Sigmoid colon (tissue), 6 donors: ENCODE measurements at regions not wholly inside any gene's neighbourhood (a gene's known extent, or its start where the extent isn't known, plus 50 kb on each side); places are given as distances from the start of the nearest gene placed in this dataset.

Source experiments
- DNase-seq: peaks from one replicate; pipeline ENCODE4 v3.0.0-alpha.2; 2019
- H3K27ac ChIP-seq, 4 donors: fragments of 200-600 bp; sonication (generic); one replicate each; pipeline ENCODE4 v1.5.1; 2016 to 2019; ENCODE audit warnings: mild to moderate bottlenecking in 1 of 4
- H3K27me3 ChIP-seq, 3 donors: fragments of 200-600 bp; sonication (generic); one replicate each; pipeline ENCODE4 v1.5.1; 2019; ENCODE audit warnings: mild to moderate bottlenecking in 1 of 3
- H3K36me3 ChIP-seq, 4 donors: fragments of 200-600 bp; sonication (generic); one replicate each; pipeline ENCODE4 v1.5.1; 2016 to 2019
- H3K4me1 ChIP-seq, 4 donors: fragments of 200-600 bp; sonication (generic); one replicate each; pipeline ENCODE4 v1.5.1; 2017 to 2019
- H3K4me3 ChIP-seq, 4 donors: fragments of 200-600 bp; sonication (generic); one replicate each; pipeline ENCODE4 v1.5.1; 2017 to 2019; ENCODE audit warnings: mild to moderate bottlenecking in 2 of 4, moderate library complexity in 1 of 4
- H3K9me3 ChIP-seq, 4 donors: fragments of 200-600 bp in 3 of 4; sonication (generic) in 3 of 4; one replicate each; pipeline versions ENCODE4 v1.5.1 to v1.6.1; 2013 to 2019
- EP300 ChIP-seq, 4 donors: sonication (generic); formaldehyde crosslinking; IDR thresholded peaks; one replicate each; pipeline ENCODE4 v1.6.1; 2017; ENCODE audit warnings: antibody characterized with exemption in 4 of 4
- POLR2A ChIP-seq, 2 donors: fragments of 450-650 bp; IDR thresholded peaks; one replicate each; pipeline ENCODE4 v1.6.1; 2016; ENCODE audit warnings: antibody characterized with exemption in 2 of 2, mild to moderate bottlenecking in 2 of 2, moderate library complexity in 2 of 2
- POLR2AphosphoS5 ChIP-seq, 4 donors: sonication (generic); formaldehyde crosslinking; IDR thresholded peaks; one replicate each; pipeline ENCODE4 v1.6.1; 2017; ENCODE audit warnings: antibody characterized with exemption in 4 of 4
- WGBS, 2 donors: extraction: QIAGEN DNeasy Blood & Tissue Kit; methylation state at CpG; one replicate each; pipeline ENCODE4 v1.1.7; 2013; 5-methylcytosine and 5-hydroxymethylcytosine counted together
- intact Hi-C: fragments of 100-400 bp; cut with DNase I; formaldehyde crosslinking; loops from one replicate; pipeline ENCODE4 v1.15.1; 2023
- TF ChIP-seq, protein P1 (sequence below), 4 experiments: fragments of 450-650 bp in 3 of 4; fragments of 200-600 bp in 1 of 4; IDR thresholded peaks; one replicate each; pipeline ENCODE4 v1.5.1; 2016 to 2019; ENCODE audit warnings: antibody characterized with exemption in 4 of 4, mild to moderate bottlenecking in 3 of 4, moderate library complexity in 2 of 4
- donor health status: healthy with polysubstance abuse.
- donor health status: healthy.

DNA sequence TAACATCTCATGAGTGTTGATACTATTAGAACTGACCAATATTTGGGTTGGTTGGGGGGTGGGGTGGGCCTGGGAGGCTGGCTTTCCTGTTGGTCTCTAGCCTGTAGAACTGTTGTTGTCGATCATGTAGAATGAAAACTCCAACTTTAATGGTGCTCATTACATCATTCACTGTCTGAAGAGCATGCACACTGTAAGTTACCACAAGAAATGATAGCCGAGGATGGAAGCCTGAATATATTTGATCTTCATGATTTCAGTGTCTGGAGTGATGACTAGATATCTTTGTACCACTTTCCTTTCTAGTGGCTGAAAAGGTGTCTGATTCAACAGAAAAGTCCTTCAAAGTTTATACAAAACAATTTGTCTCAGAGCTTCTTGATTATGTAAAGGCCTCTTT, 123.6 kb downstream of the XCL2 start:
- intact Hi-C loops: no loop called here
- whole genome bisulfite sequencing, 2 donors: 84 to 85% methylated on average over 2 of the region's 2 CpGs

DNA sequence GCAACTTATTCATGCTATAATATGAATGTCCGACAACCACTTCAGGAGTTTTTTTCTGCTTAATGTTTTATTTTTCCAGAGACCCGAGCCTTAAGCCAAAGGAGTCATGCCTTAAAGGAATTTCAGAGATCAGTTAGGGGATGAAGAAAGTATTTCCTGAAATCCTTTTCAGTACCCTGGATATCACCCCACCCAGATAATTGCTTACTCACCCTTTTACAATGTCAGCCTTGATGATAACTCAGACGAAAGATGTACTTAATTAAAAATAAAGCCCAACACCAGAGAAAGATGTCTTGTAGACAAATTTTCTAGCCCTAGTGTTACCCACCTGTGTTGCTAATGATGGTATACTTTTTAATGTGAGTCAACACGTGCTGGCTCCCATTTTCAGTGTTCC, 124.1 kb downstream of the XCL2 start:
- H3K27me3 ChIP-seq: no peaks in the 10 kb centered on the region
- no peak overlapping the region for H3K4me3 ChIP-seq
- TF ChIP-seq, protein P1, sequence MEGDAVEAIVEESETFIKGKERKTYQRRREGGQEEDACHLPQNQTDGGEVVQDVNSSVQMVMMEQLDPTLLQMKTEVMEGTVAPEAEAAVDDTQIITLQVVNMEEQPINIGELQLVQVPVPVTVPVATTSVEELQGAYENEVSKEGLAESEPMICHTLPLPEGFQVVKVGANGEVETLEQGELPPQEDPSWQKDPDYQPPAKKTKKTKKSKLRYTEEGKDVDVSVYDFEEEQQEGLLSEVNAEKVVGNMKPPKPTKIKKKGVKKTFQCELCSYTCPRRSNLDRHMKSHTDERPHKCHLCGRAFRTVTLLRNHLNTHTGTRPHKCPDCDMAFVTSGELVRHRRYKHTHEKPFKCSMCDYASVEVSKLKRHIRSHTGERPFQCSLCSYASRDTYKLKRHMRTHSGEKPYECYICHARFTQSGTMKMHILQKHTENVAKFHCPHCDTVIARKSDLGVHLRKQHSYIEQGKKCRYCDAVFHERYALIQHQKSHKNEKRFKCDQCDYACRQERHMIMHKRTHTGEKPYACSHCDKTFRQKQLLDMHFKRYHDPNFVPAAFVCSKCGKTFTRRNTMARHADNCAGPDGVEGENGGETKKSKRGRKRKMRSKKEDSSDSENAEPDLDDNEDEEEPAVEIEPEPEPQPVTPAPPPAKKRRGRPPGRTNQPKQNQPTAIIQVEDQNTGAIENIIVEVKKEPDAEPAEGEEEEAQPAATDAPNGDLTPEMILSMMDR (IDR thresholded peaks at IDR 0.05): no peak
- TF ChIP-seq POLR2AphosphoS5 (IDR thresholded peaks at IDR 0.05): no peak
- TF ChIP-seq EP300 (IDR thresholded peaks at IDR 0.05): no peak
- no peak for TF ChIP-seq POLR2A (IDR thresholded peaks at IDR 0.05)
- 80 to 89% methylated on average over 4 of the region's 4 CpGs for WGBS, 2 donors
- DNase-seq: no peak
- intact Hi-C loops: no loop called here
- no peaks in the 10 kb centered on the region for H3K36me3 ChIP-seq
- H3K9me3 ChIP-seq: no peaks in the 10 kb centered on the region
- no peak overlapping the region for H3K27ac ChIP-seq
- no peaks in the 10 kb centered on the region for H3K4me1 ChIP-seq

More for the DNA sequence above, 123.6 kb downstream of the XCL2 start:
- no peak for TF ChIP-seq POLR2A (IDR thresholded peaks at IDR 0.05)
- DNase-seq: no peak
- no peaks in the 10 kb centered on the region for H3K4me1 ChIP-seq
- H3K27me3 ChIP-seq: no peaks in the 10 kb centered on the region
- H3K27ac ChIP-seq: no peak overlapping the region
- no peak overlapping the region for H3K4me3 ChIP-seq
- H3K36me3 ChIP-seq: no peaks in the 10 kb centered on the region
- H3K9me3 ChIP-seq: no peaks in the 10 kb centered on the region

DNA sequence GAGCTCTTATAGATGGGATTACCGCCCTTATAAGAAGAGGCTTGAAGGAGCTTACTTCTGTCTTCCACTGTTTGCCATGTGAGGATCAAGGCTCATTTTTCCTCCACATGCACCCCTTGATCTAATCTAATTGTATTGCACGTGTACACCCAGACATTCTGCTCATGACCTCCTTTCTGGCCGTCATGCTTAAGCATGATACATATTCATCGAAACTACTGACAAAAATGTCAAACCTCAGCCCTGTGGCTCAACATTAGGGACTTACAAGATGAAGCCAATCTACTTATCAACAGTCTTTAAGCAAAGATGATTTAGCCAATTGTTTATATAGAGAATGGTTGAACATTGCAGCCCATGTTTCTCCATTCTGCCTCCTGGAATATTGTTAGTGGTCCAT, 127.6 kb downstream of the XCL2 start:
- 93% methylated on average over 4 of the region's 4 CpGs for WGBS, 2 donors
- H3K4me3 ChIP-seq: no peak overlapping the region
- TF ChIP-seq, protein P1 (IDR thresholded peaks at IDR 0.05): no peak
- TF ChIP-seq POLR2AphosphoS5 (IDR thresholded peaks at IDR 0.05) (no peak), POLR2A (IDR thresholded peaks at IDR 0.05) (no peak)
- no peaks in the 10 kb centered on the region for H3K4me1 ChIP-seq
- H3K36me3 ChIP-seq: no peaks in the 10 kb centered on the region
- no peak for DNase-seq
- no peak overlapping the region for H3K27ac ChIP-seq
- H3K27me3 ChIP-seq: no peaks in the 10 kb centered on the region
- intact Hi-C loops: no loop called here
- no peaks in the 10 kb centered on the region for H3K9me3 ChIP-seq

DNA sequence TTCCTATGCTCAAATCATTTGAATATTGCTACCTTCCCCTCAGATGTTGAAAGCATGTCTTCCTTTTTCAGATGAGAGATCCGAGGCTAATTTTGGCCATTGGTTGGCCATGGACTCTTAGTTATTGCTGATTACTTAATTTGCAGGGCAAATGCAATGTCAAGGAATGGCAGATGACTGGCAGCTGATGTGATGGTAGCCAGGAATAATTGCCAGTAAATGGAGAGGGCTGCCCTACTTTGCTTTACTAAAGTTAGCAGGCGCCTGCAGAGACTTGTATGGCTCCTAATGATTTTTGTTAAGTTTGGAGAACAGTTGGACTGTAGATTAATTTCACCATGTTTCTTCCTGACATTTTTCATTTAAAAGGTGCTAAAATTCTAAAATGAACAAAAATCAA, 128.9 kb downstream of the XCL2 start:
- Histone ChIP-seq H3K27me3 (no peaks in the 10 kb centered on the region), H3K27ac (no peak overlapping the region), H3K36me3 (no peaks in the 10 kb centered on the region), H3K9me3 (no peaks in the 10 kb centered on the region), H3K4me1 (no peaks in the 10 kb centered on the region), H3K4me3 (no peak overlapping the region)
- intact Hi-C loops: no loop called here
- no peak for DNase-seq
- TF ChIP-seq, protein P1 (IDR thresholded peaks at IDR 0.05): no peak
- no peak for TF ChIP-seq POLR2A (IDR thresholded peaks at IDR 0.05)
- TF ChIP-seq EP300 (IDR thresholded peaks at IDR 0.05): no peak
- no peak for TF ChIP-seq POLR2AphosphoS5 (IDR thresholded peaks at IDR 0.05)
- WGBS, 2 donors: 92 to 95% methylated on average over 2 of the region's 2 CpGs

DNA sequence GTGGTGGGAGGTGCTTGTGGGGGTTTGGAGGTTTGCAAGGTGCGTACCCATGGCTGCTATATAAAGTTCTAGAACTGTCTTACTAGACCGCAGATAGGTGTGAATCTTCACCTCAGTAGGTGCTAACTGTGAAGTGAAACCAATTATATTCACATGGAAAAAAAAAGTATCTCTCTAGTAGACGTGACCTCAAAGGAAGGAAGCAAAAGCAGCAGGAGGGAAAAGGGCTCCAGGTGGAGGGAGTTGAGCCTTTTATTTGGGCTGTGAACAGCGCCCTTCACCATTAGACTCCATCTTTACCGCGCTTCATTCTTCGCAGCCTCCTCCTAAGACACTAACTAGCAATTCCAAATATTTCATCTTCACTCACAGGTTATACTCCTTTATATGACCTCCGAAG, 129.8 kb downstream of the TBX19 start:
- 83 to 88% methylated on average over 8 of the region's 8 CpGs for WGBS, 2 donors
- no peak for DNase-seq
- Histone ChIP-seq H3K4me3 (no peak overlapping the region), H3K27ac (no peak overlapping the region), H3K27me3 (no peaks in the 10 kb centered on the region), H3K36me3 (no peaks in the 10 kb centered on the region), H3K9me3 (no peaks in the 10 kb centered on the region), H3K4me1 (peaks cover 0 to 7% (median 4%) of the 10 kb centered on the region in 4 donors)
- TF ChIP-seq POLR2A (IDR thresholded peaks at IDR 0.05) (no peak), EP300 (IDR thresholded peaks at IDR 0.05) (no peak), POLR2AphosphoS5 (IDR thresholded peaks at IDR 0.05) (no peak)
- TF ChIP-seq, protein P1 (IDR thresholded peaks at IDR 0.05): no peak
- intact Hi-C loops: no loop called here
